ENCODE measurements at regions not wholly inside any gene's neighbourhood (a gene's known extent, or its start where the extent isn't known, plus 50 kb on each side); places are given as distances from the start of the nearest gene placed in this dataset.
A peak's percentile ranks its signal among the peaks of the same experiment; 100 is the strongest.

- peaks cover 19% of the 10 kb centered on the region for H3K4me1 ChIP-seq (ENCODE audit: control insufficient read depth, insufficient read depth, low read length, poor library complexity, severe bottlenecking)
- H3K27me3 ChIP-seq (replicated peaks; ENCODE audit: control insufficient read depth, insufficient read depth, low read length, poor library complexity, severe bottlenecking): no peaks in the 10 kb centered on the region
- DNase-seq: no peak
- no peak overlapping the region for H3K27ac ChIP-seq (ENCODE audit: insufficient read depth, low read length, poor library complexity, severe bottlenecking)
- no peak overlapping the region for H3K4me3 ChIP-seq (ENCODE audit: insufficient read depth, low read depth, low read length, poor library complexity, severe bottlenecking)
- no peaks in the 10 kb centered on the region for H3K9me3 ChIP-seq (ENCODE audit: control insufficient read depth, low read length)
- no peaks in the 10 kb centered on the region for H3K36me3 ChIP-seq (ENCODE audit: control insufficient read depth, insufficient read depth, low read length)
Observed at GRCh38 chr18:46207985-46208384, 103.8 kb downstream of the HAUS1 start.

DNA sequence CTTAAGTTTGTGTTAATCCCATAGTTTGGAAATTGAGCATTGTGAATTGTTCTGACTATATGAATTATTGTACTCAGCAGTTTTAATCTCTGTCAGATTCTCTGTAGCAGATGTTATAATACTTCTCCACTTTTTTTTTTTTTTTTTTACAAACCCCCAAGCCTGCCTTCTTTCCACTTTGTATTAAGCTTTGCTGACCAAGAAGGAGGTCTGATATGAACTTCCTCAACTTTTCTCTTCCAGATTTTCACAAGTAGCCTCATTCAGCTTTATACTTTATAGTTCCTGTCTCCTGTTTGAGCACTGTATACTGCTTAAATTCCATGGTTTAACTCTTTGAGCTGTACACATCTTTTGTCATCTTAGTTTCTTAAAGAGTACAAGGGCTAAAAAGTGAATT lies 105.0 kb downstream of the HAUS1 start:
- DNase-seq: no peak
- Histone ChIP-seq H3K36me3 (ENCODE audit: control insufficient read depth, insufficient read depth, low read length) (no peaks in the 10 kb centered on the region), H3K4me3 (ENCODE audit: insufficient read depth, low read depth, low read length, poor library complexity, severe bottlenecking) (no peak overlapping the region), H3K27me3 (replicated peaks; ENCODE audit: control insufficient read depth, insufficient read depth, low read length, poor library complexity, severe bottlenecking) (no peaks in the 10 kb centered on the region), H3K27ac (ENCODE audit: insufficient read depth, low read length, poor library complexity, severe bottlenecking) (no peak overlapping the region), H3K9me3 (ENCODE audit: control insufficient read depth, low read length) (no peaks in the 10 kb centered on the region), H3K4me1 (ENCODE audit: control insufficient read depth, insufficient read depth, low read length, poor library complexity, severe bottlenecking) (peaks cover 20% of the 10 kb centered on the region)

- DNase-seq: no peak
- peaks cover 8% of the 10 kb centered on the region for H3K36me3 ChIP-seq (ENCODE audit: control insufficient read depth, insufficient read depth, low read length)
- H3K4me1 ChIP-seq (ENCODE audit: control insufficient read depth, insufficient read depth, low read length, poor library complexity, severe bottlenecking): peaks cover 11% of the 10 kb centered on the region
Observed at GRCh38 chr18:46211816-46212215, 107.6 kb downstream of the HAUS1 start.

DNA sequence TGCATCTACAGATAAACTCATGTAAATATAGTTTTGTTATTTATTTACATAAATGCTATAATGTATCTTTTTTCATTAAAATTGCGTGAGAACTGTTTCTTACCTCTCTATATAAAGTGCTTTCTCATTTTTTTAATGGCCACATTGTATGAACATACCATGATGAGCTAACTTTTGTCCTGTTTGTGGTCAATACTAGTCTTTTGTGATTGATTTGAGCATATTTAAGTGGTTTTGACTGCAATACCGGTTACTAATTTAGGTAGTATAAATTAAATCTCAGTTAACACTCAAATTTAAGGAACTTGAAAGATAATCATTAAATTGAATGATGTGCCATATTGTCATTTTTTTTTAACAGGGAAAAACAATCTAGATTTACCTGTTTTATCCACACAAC lies 108.2 kb downstream of the HAUS1 start:
- H3K4me3 ChIP-seq (ENCODE audit: insufficient read depth, low read depth, low read length, poor library complexity, severe bottlenecking): no peak overlapping the region
- no peak for DNase-seq
- H3K27ac ChIP-seq (ENCODE audit: insufficient read depth, low read length, poor library complexity, severe bottlenecking): no peak overlapping the region
- no peaks in the 10 kb centered on the region for H3K9me3 ChIP-seq (ENCODE audit: control insufficient read depth, low read length)
- peaks cover 12% of the 10 kb centered on the region for H3K36me3 ChIP-seq (ENCODE audit: control insufficient read depth, insufficient read depth, low read length)
- H3K27me3 ChIP-seq (replicated peaks; ENCODE audit: control insufficient read depth, insufficient read depth, low read length, poor library complexity, severe bottlenecking): no peaks in the 10 kb centered on the region
- peaks cover 11% of the 10 kb centered on the region for H3K4me1 ChIP-seq (ENCODE audit: control insufficient read depth, insufficient read depth, low read length, poor library complexity, severe bottlenecking)

More at GRCh38 chr18:46211816-46212215, 107.6 kb downstream of the HAUS1 start:
- Histone ChIP-seq H3K9me3 (ENCODE audit: control insufficient read depth, low read length) (no peaks in the 10 kb centered on the region), H3K27ac (ENCODE audit: insufficient read depth, low read length, poor library complexity, severe bottlenecking) (no peak overlapping the region), H3K27me3 (replicated peaks; ENCODE audit: control insufficient read depth, insufficient read depth, low read length, poor library complexity, severe bottlenecking) (no peaks in the 10 kb centered on the region), H3K4me3 (ENCODE audit: insufficient read depth, low read depth, low read length, poor library complexity, severe bottlenecking) (no peak overlapping the region)

DNA sequence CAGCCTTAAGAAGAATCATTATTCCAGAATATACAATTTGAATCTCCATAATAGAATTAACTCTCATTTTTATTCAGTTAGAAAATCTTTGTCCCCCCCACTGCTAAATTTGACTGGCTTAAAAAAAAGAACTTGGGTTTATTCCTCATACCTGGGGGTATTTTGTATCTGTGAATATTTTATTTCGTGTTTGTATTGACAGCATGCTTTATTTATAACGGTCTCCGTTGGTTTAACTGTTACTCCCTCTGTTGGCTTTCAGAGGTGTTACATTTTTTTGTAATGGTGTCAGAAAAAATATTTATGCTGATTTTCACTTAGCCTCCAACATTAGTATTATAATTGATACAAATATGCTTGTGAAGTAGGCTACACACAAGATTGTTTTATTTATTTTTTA lies 109.1 kb downstream of the HAUS1 start:
- peaks cover 12% of the 10 kb centered on the region for H3K36me3 ChIP-seq (ENCODE audit: control insufficient read depth, insufficient read depth, low read length)
- peaks cover 11% of the 10 kb centered on the region for H3K4me1 ChIP-seq (ENCODE audit: control insufficient read depth, insufficient read depth, low read length, poor library complexity, severe bottlenecking)
- DNase-seq: no peak
- H3K27ac ChIP-seq (ENCODE audit: insufficient read depth, low read length, poor library complexity, severe bottlenecking): no peak overlapping the region
- H3K9me3 ChIP-seq (ENCODE audit: control insufficient read depth, low read length): no peaks in the 10 kb centered on the region
- H3K4me3 ChIP-seq (ENCODE audit: insufficient read depth, low read depth, low read length, poor library complexity, severe bottlenecking): no peak overlapping the region
- no peaks in the 10 kb centered on the region for H3K27me3 ChIP-seq (replicated peaks; ENCODE audit: control insufficient read depth, insufficient read depth, low read length, poor library complexity, severe bottlenecking)

- Histone ChIP-seq H3K27me3 (replicated peaks; ENCODE audit: control insufficient read depth, insufficient read depth, low read length, poor library complexity, severe bottlenecking) (no peaks in the 10 kb centered on the region), H3K9me3 (ENCODE audit: control insufficient read depth, low read length) (no peaks in the 10 kb centered on the region), H3K4me3 (ENCODE audit: insufficient read depth, low read depth, low read length, poor library complexity, severe bottlenecking) (no peak overlapping the region), H3K36me3 (ENCODE audit: control insufficient read depth, insufficient read depth, low read length) (peaks cover 18% of the 10 kb centered on the region), H3K4me1 (ENCODE audit: control insufficient read depth, insufficient read depth, low read length, poor library complexity, severe bottlenecking) (peaks cover 11% of the 10 kb centered on the region), H3K27ac (ENCODE audit: insufficient read depth, low read length, poor library complexity, severe bottlenecking) (no peak overlapping the region)
- DNase-seq: no peak
Observed at GRCh38 chr18:46214435-46214834, 110.2 kb downstream of the HAUS1 start.

DNA sequence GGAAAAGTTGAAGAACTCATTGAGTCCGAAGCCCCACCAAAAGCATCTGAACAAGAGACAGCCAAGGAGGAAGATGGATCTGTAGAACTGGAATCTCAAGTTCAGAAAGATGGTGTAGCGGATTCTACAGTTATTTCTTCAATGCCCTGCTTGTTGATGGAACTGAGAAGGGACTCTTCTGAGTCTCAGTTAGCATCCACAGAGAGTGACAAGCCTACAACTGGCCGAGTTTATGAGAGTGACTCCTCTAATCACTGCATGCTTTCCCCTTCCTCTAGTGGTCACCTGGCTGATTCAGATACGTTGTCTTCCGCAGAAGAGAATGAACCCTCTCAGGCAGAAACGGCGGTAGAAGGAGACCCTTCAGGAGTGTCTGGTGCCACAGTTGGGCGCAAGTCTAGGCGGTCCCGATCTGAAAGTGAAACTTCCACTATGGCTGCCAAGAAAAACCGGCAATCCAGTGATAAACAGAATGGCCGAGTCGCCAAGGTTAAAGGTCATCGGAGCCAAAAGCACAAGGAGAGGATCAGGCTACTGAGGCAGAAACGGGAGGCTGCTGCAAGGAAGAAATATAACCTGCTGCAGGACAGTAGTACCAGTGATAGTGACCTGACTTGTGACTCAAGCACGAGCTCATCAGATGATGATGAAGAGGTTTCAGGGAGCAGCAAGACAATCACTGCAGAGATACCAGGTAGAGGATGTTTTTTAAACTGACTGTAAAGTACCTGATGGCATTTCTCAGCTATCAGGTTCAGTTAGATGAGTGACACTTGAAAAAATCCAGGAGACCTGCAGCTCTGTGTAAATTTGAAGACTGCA lies 111.9 kb downstream of the HAUS1 start:
- no peak for DNase-seq
- Histone ChIP-seq H3K4me3 (ENCODE audit: insufficient read depth, low read depth, low read length, poor library complexity, severe bottlenecking) (no peak overlapping the region), H3K27ac (ENCODE audit: insufficient read depth, low read length, poor library complexity, severe bottlenecking) (no peak overlapping the region), H3K4me1 (ENCODE audit: control insufficient read depth, insufficient read depth, low read length, poor library complexity, severe bottlenecking) (peaks cover 11% of the 10 kb centered on the region), H3K27me3 (replicated peaks; ENCODE audit: control insufficient read depth, insufficient read depth, low read length, poor library complexity, severe bottlenecking) (no peaks in the 10 kb centered on the region), H3K9me3 (ENCODE audit: control insufficient read depth, low read length) (no peaks in the 10 kb centered on the region), H3K36me3 (ENCODE audit: control insufficient read depth, insufficient read depth, low read length) (peaks cover 18% of the 10 kb centered on the region)

DNA sequence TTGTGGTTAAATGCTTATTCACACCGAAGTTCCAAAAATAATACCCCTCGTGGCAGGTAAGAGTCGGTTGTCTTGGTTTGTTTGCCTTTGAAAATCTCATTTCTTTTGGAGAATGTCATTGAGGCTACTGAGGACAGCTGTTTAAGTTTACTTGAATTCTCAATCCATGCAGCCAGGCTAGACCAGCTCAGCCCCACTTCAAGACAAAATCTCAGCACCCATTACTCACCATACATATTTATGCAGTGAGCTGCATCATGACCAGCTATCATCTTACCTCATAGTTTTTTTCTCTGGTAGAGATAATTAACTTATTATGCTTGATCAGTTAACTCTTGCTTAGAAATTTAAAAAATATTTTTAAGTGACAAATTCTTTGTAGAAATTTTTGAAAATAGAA lies 115.9 kb downstream of the HAUS1 start:
- no peak overlapping the region for H3K27ac ChIP-seq (ENCODE audit: insufficient read depth, low read length, poor library complexity, severe bottlenecking)
- no peak overlapping the region for H3K4me3 ChIP-seq (ENCODE audit: insufficient read depth, low read depth, low read length, poor library complexity, severe bottlenecking)
- no peak for DNase-seq
- H3K36me3 ChIP-seq (ENCODE audit: control insufficient read depth, insufficient read depth, low read length): peaks cover 18% of the 10 kb centered on the region
- peaks cover 14% of the 10 kb centered on the region for H3K4me1 ChIP-seq (ENCODE audit: control insufficient read depth, insufficient read depth, low read length, poor library complexity, severe bottlenecking)
- H3K9me3 ChIP-seq (ENCODE audit: control insufficient read depth, low read length): no peaks in the 10 kb centered on the region
- H3K27me3 ChIP-seq (replicated peaks; ENCODE audit: control insufficient read depth, insufficient read depth, low read length, poor library complexity, severe bottlenecking): no peaks in the 10 kb centered on the region

- peaks cover 14% of the 10 kb centered on the region for H3K4me1 ChIP-seq (ENCODE audit: control insufficient read depth, insufficient read depth, low read length, poor library complexity, severe bottlenecking)
- H3K27me3 ChIP-seq (replicated peaks; ENCODE audit: control insufficient read depth, insufficient read depth, low read length, poor library complexity, severe bottlenecking): no peaks in the 10 kb centered on the region
- DNase-seq: no peak
- H3K27ac ChIP-seq (ENCODE audit: insufficient read depth, low read length, poor library complexity, severe bottlenecking): peak overlapping the region; percentile 27
- H3K36me3 ChIP-seq (ENCODE audit: control insufficient read depth, insufficient read depth, low read length): peaks cover 6% of the 10 kb centered on the region
- H3K9me3 ChIP-seq (ENCODE audit: control insufficient read depth, low read length): no peaks in the 10 kb centered on the region
- H3K4me3 ChIP-seq (ENCODE audit: insufficient read depth, low read depth, low read length, poor library complexity, severe bottlenecking): no peak overlapping the region
Observed at GRCh38 chr18:46222093-46222492, 117.9 kb downstream of the HAUS1 start.

DNA sequence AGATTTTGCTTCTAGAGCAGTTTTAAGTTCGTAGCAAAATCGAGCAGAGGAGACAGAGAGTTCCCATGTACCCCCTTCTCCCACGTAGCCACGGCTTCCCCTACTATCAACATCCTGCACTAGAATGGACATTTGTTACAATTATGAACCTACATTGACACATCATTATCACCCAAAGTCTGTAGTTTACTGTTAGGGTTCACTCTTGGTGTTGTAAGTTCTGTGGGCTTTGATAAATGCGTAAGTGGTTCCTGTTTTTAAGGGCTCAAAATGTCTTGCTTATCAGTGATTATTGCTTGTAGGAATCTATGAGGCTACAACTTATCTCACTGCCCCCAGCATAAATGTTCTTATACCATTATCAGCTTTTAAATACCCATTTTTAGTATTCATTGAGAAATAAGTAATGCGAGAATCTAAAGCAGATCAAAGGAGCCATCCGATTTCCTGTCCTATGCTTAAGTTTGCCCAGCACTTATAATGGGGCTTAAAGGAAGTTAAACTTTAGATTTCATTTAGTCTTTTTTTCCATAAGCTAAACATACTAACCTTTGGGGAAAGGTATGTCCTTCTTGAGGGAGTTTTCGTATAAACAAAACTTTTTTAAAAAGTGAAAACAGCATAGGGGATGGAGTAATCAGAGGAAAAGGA lies 118.7 kb downstream of the HAUS1 start:
- H3K27ac ChIP-seq (ENCODE audit: insufficient read depth, low read length, poor library complexity, severe bottlenecking): peak overlapping the region; percentile 29
- H3K36me3 ChIP-seq (ENCODE audit: control insufficient read depth, insufficient read depth, low read length): peaks cover 5% of the 10 kb centered on the region
- H3K27me3 ChIP-seq (replicated peaks; ENCODE audit: control insufficient read depth, insufficient read depth, low read length, poor library complexity, severe bottlenecking): no peaks in the 10 kb centered on the region
- H3K9me3 ChIP-seq (ENCODE audit: control insufficient read depth, low read length): no peaks in the 10 kb centered on the region
- DNase-seq: no peak
- no peak overlapping the region for H3K4me3 ChIP-seq (ENCODE audit: insufficient read depth, low read depth, low read length, poor library complexity, severe bottlenecking)
- H3K4me1 ChIP-seq (ENCODE audit: control insufficient read depth, insufficient read depth, low read length, poor library complexity, severe bottlenecking): peaks cover 14% of the 10 kb centered on the region
